H9 (cell line): ENCODE measurements at regions not wholly inside any gene's neighbourhood (a gene's known extent, or its start where the extent isn't known, plus 50 kb on each side); places are given as distances from the start of the nearest gene placed in this dataset.

Experiments used
- DNase-seq: peaks from one replicate; pipeline ENCODE4 v3.0.0-alpha.2; 2017
- H2AFZ ChIP-seq: one replicate; pipeline ENCODE4 v1.6.1; 2013; ENCODE audit warnings: mild to moderate bottlenecking, low read length, control low read depth, moderate library complexity
- H2AK5ac ChIP-seq: 2 replicates; pipeline ENCODE4 v1.6.1; 2013; ENCODE audit warnings: low read length, control low read depth, mixed read lengths; ENCODE audit not compliant: insufficient read length
- H2BK120ac ChIP-seq: one replicate; pipeline ENCODE4 v1.6.1; 2013; ENCODE audit warnings: low read depth, mild to moderate bottlenecking, low read length, control low read depth, inconsistent platforms; ENCODE audit not compliant: poor library complexity, severe bottlenecking
- H2BK12ac ChIP-seq: 2 replicates; pipeline ENCODE4 v1.6.1; 2013; ENCODE audit warnings: low read length, control low read depth, mixed read lengths, low read depth; ENCODE audit not compliant: insufficient read length
- H2BK15ac ChIP-seq: 2 replicates; pipeline ENCODE4 v1.6.1; 2013; ENCODE audit warnings: low read depth, low read length, control low read depth
- H2BK20ac ChIP-seq: one replicate; pipeline ENCODE4 v1.6.1; 2013; ENCODE audit warnings: low read depth, mild to moderate bottlenecking, low read length, control low read depth, inconsistent platforms; ENCODE audit not compliant: poor library complexity, severe bottlenecking
- H2BK5ac ChIP-seq: 2 replicates; pipeline ENCODE4 v1.6.1; 2013; ENCODE audit warnings: low read length, control low read depth, mixed read lengths; ENCODE audit not compliant: insufficient read length
- H3K14ac ChIP-seq: 2 replicates; pipeline ENCODE4 v1.6.1; 2013; ENCODE audit warnings: low read length, control low read depth; ENCODE audit not compliant: insufficient read depth
- H3K18ac ChIP-seq: 2 replicates; pipeline ENCODE4 v1.6.1; 2013; ENCODE audit warnings: low read depth, mild to moderate bottlenecking, mixed read lengths, low read length, control low read depth; ENCODE audit not compliant: insufficient read length
- H3K23ac ChIP-seq: 2 replicates; pipeline ENCODE4 v1.6.1; 2013; ENCODE audit warnings: low read length, control low read depth, mixed read lengths, low read depth; ENCODE audit not compliant: insufficient read length
- H3K23me2 ChIP-seq: 2 replicates; pipeline ENCODE4 v1.6.1; 2013; ENCODE audit warnings: low read depth, mild to moderate bottlenecking, mixed read lengths, low read length, control low read depth; ENCODE audit not compliant: insufficient read length, poor library complexity, severe bottlenecking
- H3K27ac ChIP-seq: 2 replicates; pipeline ENCODE4 v1.5.1; 2013; ENCODE audit warnings: low read length, control low read depth, mixed read lengths, low read depth; ENCODE audit not compliant: insufficient read length
- H3K27me3 ChIP-seq: 2 replicates; pipeline ENCODE4 v1.6.1; 2013; ENCODE audit warnings: low read length, control low read depth, inconsistent platforms; ENCODE audit not compliant: insufficient read depth
- H3K4ac ChIP-seq: 2 replicates; pipeline ENCODE4 v1.6.1; 2013; ENCODE audit warnings: low read depth, mild to moderate bottlenecking, control low read depth, inconsistent platforms, low read length, moderate library complexity
- H3K4me1 ChIP-seq: 2 replicates; pipeline ENCODE4 v1.6.1; 2013; ENCODE audit warnings: low read length, control low read depth, inconsistent platforms; ENCODE audit not compliant: insufficient read depth
- H3K4me2 ChIP-seq: 2 replicates; pipeline ENCODE4 v1.6.1; 2013; ENCODE audit warnings: low read length, control low read depth, mixed read lengths; ENCODE audit not compliant: insufficient read length, insufficient read depth
- H3K56ac ChIP-seq: 2 replicates; pipeline ENCODE4 v1.6.1; 2013; ENCODE audit warnings: low read depth, mild to moderate bottlenecking, mixed read lengths, low read length, control low read depth; ENCODE audit not compliant: insufficient read length
- H3K79me1 ChIP-seq: 2 replicates; pipeline ENCODE4 v1.6.1; 2013; ENCODE audit warnings: low read depth, mild to moderate bottlenecking, moderate library complexity, low read length, control low read depth, inconsistent platforms; ENCODE audit not compliant: insufficient read depth, poor library complexity, severe bottlenecking
- H3K79me2 ChIP-seq: 2 replicates; pipeline ENCODE4 v1.6.1; 2013; ENCODE audit warnings: low read length, control low read depth, inconsistent platforms; ENCODE audit not compliant: insufficient read depth
- H3K9ac ChIP-seq: 2 replicates; pipeline ENCODE4 v1.6.1; 2013; ENCODE audit warnings: low read length, control low read depth, mixed read lengths; ENCODE audit not compliant: insufficient read length; ENCODE audit errors: extremely low read depth
- H3K9me3 ChIP-seq: one replicate; pipeline ENCODE4 v1.6.1; 2013; ENCODE audit warnings: low read depth, low read length, inconsistent platforms; ENCODE audit not compliant: control insufficient read depth
- H3T11ph ChIP-seq: one replicate; pipeline ENCODE4 v1.6.1; 2013; ENCODE audit warnings: mild to moderate bottlenecking, low read length, control low read depth, inconsistent platforms
- H4K20me1 ChIP-seq: one replicate; pipeline ENCODE4 v1.6.1; 2013; ENCODE audit not compliant: control insufficient read depth, insufficient read length, insufficient read depth
- H4K5ac ChIP-seq: 2 replicates; pipeline ENCODE4 v1.6.1; 2013; ENCODE audit warnings: low read depth, mild to moderate bottlenecking, mixed read lengths, low read length, control low read depth; ENCODE audit not compliant: insufficient read length
- H4K8ac ChIP-seq: replicated peaks from 2 replicates; pipeline ENCODE4 v1.6.1; 2013; ENCODE audit warnings: low read length, control low read depth, mixed read lengths, low read depth; ENCODE audit not compliant: insufficient read length
- H4K91ac ChIP-seq: 2 replicates; pipeline ENCODE4 v1.6.1; 2013; ENCODE audit warnings: low read depth, mild to moderate bottlenecking, moderate library complexity, mixed read lengths, low read length, control low read depth; ENCODE audit not compliant: insufficient read length
- H3K27ac Mint-ChIP-seq, 3 experiments: 2 replicates in 2 of 3; 3 replicates in 1 of 3; pipeline ENCODE4 v1.8.0; 2020 to 2021; ENCODE audit warnings: mixed read lengths in 3 of 3, mild to moderate bottlenecking in 1 of 3, moderate library complexity in 1 of 3
- H3K27me3 Mint-ChIP-seq: 2 replicates; pipeline ENCODE4 v1.8.0; 2021; ENCODE audit warnings: low read depth, mild to moderate bottlenecking, moderate library complexity, mixed read lengths
- H3K36me3 Mint-ChIP-seq, 3 experiments: 2 replicates in 2 of 3; 3 replicates in 1 of 3; pipeline ENCODE4 v1.8.0; 2020 to 2021; ENCODE audit warnings: low read depth in 3 of 3, mixed read lengths in 3 of 3; ENCODE audit not compliant: insufficient read depth in 1 of 3
- H3K4me1 Mint-ChIP-seq, 2 experiments: 2 replicates each; pipeline ENCODE4 v1.8.0; 2020; ENCODE audit warnings: mixed read lengths in 2 of 2
- H3K4me3 Mint-ChIP-seq, 2 experiments: 2 replicates in 1 of 2; 3 replicates in 1 of 2; pipeline ENCODE4 v1.8.0; 2020 to 2021; ENCODE audit warnings: mild to moderate bottlenecking in 2 of 2, mixed read lengths in 2 of 2, moderate library complexity in 1 of 2
- H3K9me3 Mint-ChIP-seq, 2 experiments: 2 replicates in 1 of 2; 3 replicates in 1 of 2; pipeline ENCODE4 v1.8.0; 2020; ENCODE audit warnings: mild to moderate bottlenecking in 2 of 2, mixed read lengths in 2 of 2, moderate library complexity in 1 of 2
- WGBS: extraction: QIAGEN DNeasy Blood & Tissue Kit; methylation state at CpG from one replicate; pipeline ENCODE4 v1.1.7; 2013; ENCODE audit warnings: missing lambda C conversion rate, low lambda C conversion rate, mixed read lengths; ENCODE audit not compliant: insufficient read length; ENCODE audit errors: extremely low coverage; 5-methylcytosine and 5-hydroxymethylcytosine counted together
- TF ChIP-seq, protein P1 (sequence below): fragments of 200-600 bp; sonication (generic); conservative IDR thresholded peaks from 3 replicates; pipeline ENCODE4 v1.8.0; 2021; ENCODE audit warnings: antibody characterized with exemption, mild to moderate bottlenecking

DNA sequence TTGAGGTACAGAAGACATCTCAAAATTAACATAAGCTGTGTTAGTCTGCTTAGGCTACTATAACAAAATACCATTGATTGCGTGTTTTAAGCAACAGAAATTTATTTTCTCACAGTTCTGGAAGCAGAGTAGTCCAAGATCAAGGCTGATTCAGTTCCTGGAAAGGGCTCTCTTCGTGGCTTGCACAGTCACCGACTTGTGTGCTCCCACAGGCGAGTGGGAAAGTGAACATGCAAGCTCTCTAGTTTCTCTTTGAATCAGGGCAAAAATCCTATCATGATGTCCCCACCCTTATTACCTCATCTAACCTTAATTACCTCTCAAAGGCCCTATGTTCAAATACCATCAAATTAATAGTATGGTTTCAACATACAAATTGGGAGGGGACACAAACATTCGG, 505.9 kb downstream of the ZIC1 start:
- Histone ChIP-seq H3K79me2 (no peaks in the 10 kb centered on the region), H3K23me2 (no peaks in the 10 kb centered on the region), H3K27ac (no peak overlapping the region), H2BK20ac (no peak overlapping the region), H3K9ac (no peak overlapping the region), H3K4ac (no peak overlapping the region), H2BK5ac (no peak overlapping the region), H2AFZ (no peak overlapping the region), H4K5ac (no peak overlapping the region), H2BK120ac (no peak overlapping the region), H2BK12ac (no peak overlapping the region), H3K4me2 (no peak overlapping the region), H2BK15ac (no peak overlapping the region), H4K91ac (no peak overlapping the region), H3K27me3 (no peaks in the 10 kb centered on the region), H2AK5ac (no peak overlapping the region), H3K9me3 (no peaks in the 10 kb centered on the region), H3K56ac (no peak overlapping the region), H3K23ac (no peak overlapping the region), H3K79me1 (no peaks in the 10 kb centered on the region), H3K18ac (no peak overlapping the region), H3T11ph (no peak overlapping the region), H3K4me1 (no peaks in the 10 kb centered on the region), H4K20me1 (no peaks in the 10 kb centered on the region), H3K14ac (no peak overlapping the region), H4K8ac (no peak overlapping the region)
- H3K27me3 Mint-ChIP-seq = no peaks in the 10 kb centered on the region
- WGBS = no CpG with 5 or more reads among the region's 5 CpGs
- H3K27ac Mint-ChIP-seq = 0 out of 7 replicates have a peak overlapping the region, but pooled peaks of 1 of the 3 experiments have one; percentile 15
- no peak for DNase-seq
- TF ChIP-seq, protein P1, sequence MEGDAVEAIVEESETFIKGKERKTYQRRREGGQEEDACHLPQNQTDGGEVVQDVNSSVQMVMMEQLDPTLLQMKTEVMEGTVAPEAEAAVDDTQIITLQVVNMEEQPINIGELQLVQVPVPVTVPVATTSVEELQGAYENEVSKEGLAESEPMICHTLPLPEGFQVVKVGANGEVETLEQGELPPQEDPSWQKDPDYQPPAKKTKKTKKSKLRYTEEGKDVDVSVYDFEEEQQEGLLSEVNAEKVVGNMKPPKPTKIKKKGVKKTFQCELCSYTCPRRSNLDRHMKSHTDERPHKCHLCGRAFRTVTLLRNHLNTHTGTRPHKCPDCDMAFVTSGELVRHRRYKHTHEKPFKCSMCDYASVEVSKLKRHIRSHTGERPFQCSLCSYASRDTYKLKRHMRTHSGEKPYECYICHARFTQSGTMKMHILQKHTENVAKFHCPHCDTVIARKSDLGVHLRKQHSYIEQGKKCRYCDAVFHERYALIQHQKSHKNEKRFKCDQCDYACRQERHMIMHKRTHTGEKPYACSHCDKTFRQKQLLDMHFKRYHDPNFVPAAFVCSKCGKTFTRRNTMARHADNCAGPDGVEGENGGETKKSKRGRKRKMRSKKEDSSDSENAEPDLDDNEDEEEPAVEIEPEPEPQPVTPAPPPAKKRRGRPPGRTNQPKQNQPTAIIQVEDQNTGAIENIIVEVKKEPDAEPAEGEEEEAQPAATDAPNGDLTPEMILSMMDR = no peak
- no peaks in the 10 kb centered on the region for H3K4me1 Mint-ChIP-seq
- peaks cover 0 to 6% (median 2%) of the 10 kb centered on the region in 3 experiments; a peak in 2 of 7 replicates for H3K36me3 Mint-ChIP-seq
- H3K9me3 Mint-ChIP-seq = peaks cover 6% of the 10 kb centered on the region in 2 experiments; a peak in 3 of 5 replicates
- no peak overlapping the region for H3K4me3 Mint-ChIP-seq
